ENCODE measurements at regions not wholly inside any gene's neighbourhood (a gene's known extent, or its start where the extent isn't known, plus 50 kb on each side); places are given as distances from the start of the nearest gene placed in this dataset.

DNA sequence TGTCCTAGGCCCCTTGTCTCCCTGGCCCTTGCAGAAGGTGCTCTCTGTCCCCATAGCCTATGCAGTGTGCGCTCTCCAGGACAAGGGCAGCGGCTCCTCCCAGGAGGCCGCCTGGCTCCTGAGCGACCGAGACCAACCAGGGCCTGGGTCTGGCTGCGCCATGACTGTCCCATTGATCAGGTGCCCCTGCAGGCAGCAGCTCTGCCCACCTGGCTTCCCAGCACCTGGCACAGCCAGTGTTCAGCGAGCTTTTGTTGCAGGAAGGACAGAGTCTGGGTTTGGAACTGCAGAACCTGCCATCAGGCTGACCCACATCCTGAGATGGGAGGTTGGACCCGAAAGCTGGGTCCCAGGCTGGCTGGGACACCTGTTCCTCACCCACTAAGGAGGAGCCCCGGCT is 1001.1 kb downstream of the BRD1 start:
- TF ChIP-seq, protein P1, sequence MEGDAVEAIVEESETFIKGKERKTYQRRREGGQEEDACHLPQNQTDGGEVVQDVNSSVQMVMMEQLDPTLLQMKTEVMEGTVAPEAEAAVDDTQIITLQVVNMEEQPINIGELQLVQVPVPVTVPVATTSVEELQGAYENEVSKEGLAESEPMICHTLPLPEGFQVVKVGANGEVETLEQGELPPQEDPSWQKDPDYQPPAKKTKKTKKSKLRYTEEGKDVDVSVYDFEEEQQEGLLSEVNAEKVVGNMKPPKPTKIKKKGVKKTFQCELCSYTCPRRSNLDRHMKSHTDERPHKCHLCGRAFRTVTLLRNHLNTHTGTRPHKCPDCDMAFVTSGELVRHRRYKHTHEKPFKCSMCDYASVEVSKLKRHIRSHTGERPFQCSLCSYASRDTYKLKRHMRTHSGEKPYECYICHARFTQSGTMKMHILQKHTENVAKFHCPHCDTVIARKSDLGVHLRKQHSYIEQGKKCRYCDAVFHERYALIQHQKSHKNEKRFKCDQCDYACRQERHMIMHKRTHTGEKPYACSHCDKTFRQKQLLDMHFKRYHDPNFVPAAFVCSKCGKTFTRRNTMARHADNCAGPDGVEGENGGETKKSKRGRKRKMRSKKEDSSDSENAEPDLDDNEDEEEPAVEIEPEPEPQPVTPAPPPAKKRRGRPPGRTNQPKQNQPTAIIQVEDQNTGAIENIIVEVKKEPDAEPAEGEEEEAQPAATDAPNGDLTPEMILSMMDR (conservative IDR thresholded peaks at IDR 0.05; ENCODE audit: low read depth, low read length): no peak
- TF ChIP-seq RCOR1 (IDR thresholded peaks at IDR 0.05; ENCODE audit: insufficient replicate concordance, low read length): no peak
- TF ChIP-seq RFX5 (IDR thresholded peaks at IDR 0.05; ENCODE audit: low read depth, low read length): no peak
- no peak for TF ChIP-seq POLR2A (IDR thresholded peaks at IDR 0.05; ENCODE audit: low read depth, low read length)
- no peak for TF ChIP-seq MXI1 (IDR thresholded peaks at IDR 0.05; ENCODE audit: borderline replicate concordance, low read depth, low read length)

Data from IMR-90 (cell line).